GM13977 (cell line): ENCODE measurements at regions not wholly inside any gene's neighbourhood (a gene's known extent, or its start where the extent isn't known, plus 50 kb on each side); places are given as distances from the start of the nearest gene placed in this dataset.
"Not testable (repeated sequence)": the region's sequence is repeated elsewhere in the genome, so short reads cannot be mapped to it uniquely, and the experiment has no call there.

Source experiments
- DNase-seq: peaks from one replicate; pipeline ENCODE4 v3.0.0; 2012; ENCODE audit warnings: low spot score
- in situ Hi-C: fragments of 300-500 bp; cut with MboI; formaldehyde crosslinking; loops from one replicate; pipeline ENCODE4 v1.12.0; 2022; ENCODE audit warnings: low sequenced_read_pairs, low pct_unique_long_range_greater_than_20kb, mixed read lengths, inconsistent platforms; ENCODE audit not compliant: unreplicated experiment
- TF ChIP-seq, protein P1 (sequence below): IDR thresholded peaks from 2 replicates; pipeline ENCODE4 v1.5.1; 2012; ENCODE audit warnings: mild to moderate bottlenecking, control low read depth; ENCODE audit not compliant: insufficient read depth; ENCODE audit errors: extremely low read depth, missing control alignments

GRCh38 chr12:7591531-7591930 lies 74.2 kb downstream of the APOBEC1 start:
- TF ChIP-seq, protein P1, sequence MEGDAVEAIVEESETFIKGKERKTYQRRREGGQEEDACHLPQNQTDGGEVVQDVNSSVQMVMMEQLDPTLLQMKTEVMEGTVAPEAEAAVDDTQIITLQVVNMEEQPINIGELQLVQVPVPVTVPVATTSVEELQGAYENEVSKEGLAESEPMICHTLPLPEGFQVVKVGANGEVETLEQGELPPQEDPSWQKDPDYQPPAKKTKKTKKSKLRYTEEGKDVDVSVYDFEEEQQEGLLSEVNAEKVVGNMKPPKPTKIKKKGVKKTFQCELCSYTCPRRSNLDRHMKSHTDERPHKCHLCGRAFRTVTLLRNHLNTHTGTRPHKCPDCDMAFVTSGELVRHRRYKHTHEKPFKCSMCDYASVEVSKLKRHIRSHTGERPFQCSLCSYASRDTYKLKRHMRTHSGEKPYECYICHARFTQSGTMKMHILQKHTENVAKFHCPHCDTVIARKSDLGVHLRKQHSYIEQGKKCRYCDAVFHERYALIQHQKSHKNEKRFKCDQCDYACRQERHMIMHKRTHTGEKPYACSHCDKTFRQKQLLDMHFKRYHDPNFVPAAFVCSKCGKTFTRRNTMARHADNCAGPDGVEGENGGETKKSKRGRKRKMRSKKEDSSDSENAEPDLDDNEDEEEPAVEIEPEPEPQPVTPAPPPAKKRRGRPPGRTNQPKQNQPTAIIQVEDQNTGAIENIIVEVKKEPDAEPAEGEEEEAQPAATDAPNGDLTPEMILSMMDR = no peak
- in situ Hi-C loops = no loop called here
- DNase-seq = no peak

DNA sequence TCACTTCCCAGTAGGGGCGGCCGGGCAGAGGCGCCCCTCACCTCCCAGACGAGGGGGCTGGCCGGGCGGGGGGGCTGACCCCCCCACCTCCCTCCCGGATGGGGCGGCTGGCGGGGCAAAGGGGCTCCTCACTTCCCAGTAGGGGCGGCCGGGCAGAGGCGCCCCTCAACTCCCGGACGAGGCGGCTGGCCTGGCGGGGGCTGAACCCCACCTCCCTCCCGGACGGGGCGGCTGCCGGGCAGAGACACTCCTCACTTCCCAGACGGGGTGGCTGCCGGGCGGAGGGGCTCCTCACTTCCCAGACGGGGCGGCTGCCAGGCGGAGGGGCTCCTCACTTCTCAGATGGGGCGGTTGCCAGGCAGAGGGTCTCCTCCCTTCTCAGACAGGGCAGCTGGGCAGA lies 75.6 kb downstream of the APOBEC1 start:
- DNase-seq, in situ Hi-C loops: not testable (repeated sequence)

DNA sequence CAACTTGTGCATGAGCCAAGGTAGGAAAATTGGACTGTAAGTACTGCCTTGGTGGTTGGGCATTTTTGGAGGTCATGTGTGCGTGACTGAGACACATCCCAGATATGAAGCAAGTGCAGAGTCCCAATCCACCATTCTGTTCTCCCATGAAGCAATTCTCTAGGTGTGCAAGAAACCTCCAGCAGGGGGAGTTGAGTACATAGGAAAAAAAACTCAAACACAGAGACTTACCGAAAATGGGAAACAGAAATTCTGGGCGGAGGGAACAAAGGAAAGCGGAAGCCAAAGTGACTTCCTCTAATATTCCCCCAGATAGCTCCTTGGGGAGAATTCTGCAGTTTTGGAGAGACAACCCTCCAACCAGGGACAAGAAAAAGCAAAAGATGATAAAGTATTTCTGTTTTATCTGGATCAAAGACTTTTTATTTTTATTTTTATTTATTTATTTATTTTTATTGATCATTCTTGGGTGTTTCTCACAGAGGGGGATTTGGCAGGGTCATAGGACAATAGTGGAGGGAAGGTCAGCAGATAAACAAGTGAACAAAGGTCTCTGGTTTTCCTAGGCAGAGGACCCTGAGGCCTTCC lies 76.9 kb downstream of the APOBEC1 start:
- in situ Hi-C loops = not testable (repeated sequence)
- TF ChIP-seq, protein P1 = peak; percentile 54
- peak; percentile 60 for DNase-seq

DNA sequence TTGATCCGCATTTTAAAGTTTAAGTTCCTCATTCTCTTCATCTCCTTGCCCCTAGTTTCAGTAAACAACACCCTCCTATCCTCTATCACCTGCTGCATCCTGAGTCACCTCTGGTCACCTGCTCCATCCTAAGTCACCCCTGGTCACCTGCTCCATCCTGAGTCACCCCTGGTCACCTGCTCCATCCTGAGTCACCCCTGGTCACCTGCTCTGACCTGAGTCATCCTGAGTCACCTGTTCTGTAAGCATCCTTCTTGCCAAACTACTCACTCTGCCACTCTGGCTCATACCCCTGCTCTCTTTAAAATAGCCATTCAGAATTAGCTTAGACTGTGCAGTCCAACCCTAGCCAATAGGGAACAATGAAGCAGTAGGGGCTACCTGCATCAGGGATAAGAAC lies 80.6 kb upstream of the CD163 start:
- DNase-seq, in situ Hi-C loops: not testable (repeated sequence)

GRCh38 chr12:7583471-7583870 lies 79.9 kb upstream of the CD163 start:
- in situ Hi-C loops = no loop called here
- TF ChIP-seq, protein P1 = no peak
- no peak for DNase-seq

GRCh38 chr12:7582796-7583195 lies 79.2 kb upstream of the CD163 start:
- TF ChIP-seq, protein P1 = no peak
- in situ Hi-C loops = no loop called here
- no peak for DNase-seq

- DNase-seq = no peak
- in situ Hi-C loops = no loop called here
- TF ChIP-seq, protein P1 = no peak
These were observed 78.0 kb upstream of the CD163 start for GRCh38 chr12:7581625-7582024.

GRCh38 chr12:7581046-7581445 lies 77.5 kb upstream of the CD163 start:
- DNase-seq = no peak
- TF ChIP-seq, protein P1 = no peak
- in situ Hi-C loops = no loop called here
